ENCODE measurements at regions not wholly inside any gene's neighbourhood (a gene's known extent, or its start where the extent isn't known, plus 50 kb on each side); places are given as distances from the start of the nearest gene placed in this dataset.

GRCh38 chr1:34618381-34618780, 136.5 kb upstream of the GJB5 start:
- peaks cover 0 to 6% of the 10 kb centered on the region in 2 experiments; a peak in 2 of 5 replicates for H3K27me3 ChIP-seq (ENCODE audit: control insufficient read depth in 2 of 2, insufficient read depth in 2 of 2, low read length in 2 of 2)
- CTCF ChIA-PET (ENCODE audit: low intra/inter-chr PET ratio), result no interaction called here
- intact Hi-C loops (cut with micrococcal nuclease), result no loop called here

More at GRCh38 chr1:34618381-34618780, 136.5 kb upstream of the GJB5 start:
- no peaks in the 10 kb centered on the region for H3K36me3 ChIP-seq (ENCODE audit: control insufficient read depth, insufficient read depth, low read length)
- no peak overlapping the region for H3K9ac ChIP-seq (ENCODE audit: insufficient read depth in 1 of 2, low read depth in 2 of 2, low read length in 2 of 2)
- no peak for DNase-seq (ENCODE audit: extremely low read depth in 1 of 4, low spot score in 3 of 4)
- in situ Hi-C loops (cut with MboI), result no loop called here
- no peak overlapping the region for H3K4me2 ChIP-seq (ENCODE audit: insufficient read depth, low read length)
- no peak overlapping the region for H2AFZ ChIP-seq (ENCODE audit: low read depth, low read length)
- TF ChIP-seq HDAC8 (tag; IDR thresholded peaks at IDR 0.05), result no peak
- no peak for TF ChIP-seq ZNF316 (IDR thresholded peaks at IDR 0.05)
- no peak for TF ChIP-seq PTTG1 (tag; IDR thresholded peaks at IDR 0.05; ENCODE audit: low read depth)
- TF ChIP-seq, protein P1, sequence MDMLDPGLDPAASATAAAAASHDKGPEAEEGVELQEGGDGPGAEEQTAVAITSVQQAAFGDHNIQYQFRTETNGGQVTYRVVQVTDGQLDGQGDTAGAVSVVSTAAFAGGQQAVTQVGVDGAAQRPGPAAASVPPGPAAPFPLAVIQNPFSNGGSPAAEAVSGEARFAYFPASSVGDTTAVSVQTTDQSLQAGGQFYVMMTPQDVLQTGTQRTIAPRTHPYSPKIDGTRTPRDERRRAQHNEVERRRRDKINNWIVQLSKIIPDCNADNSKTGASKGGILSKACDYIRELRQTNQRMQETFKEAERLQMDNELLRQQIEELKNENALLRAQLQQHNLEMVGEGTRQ (CRISPR knock-in tag; IDR thresholded peaks at IDR 0.05), result no peak
- TF ChIP-seq PHF21A (IDR thresholded peaks at IDR 0.05; ENCODE audit: borderline replicate concordance, low read depth), result no peak
- no peak for TF ChIP-seq ARID3B (CRISPR knock-in tag; IDR thresholded peaks at IDR 0.05; ENCODE audit: borderline replicate concordance)
- TF ChIP-seq ETV5 (CRISPR knock-in tag; IDR thresholded peaks at IDR 0.05; ENCODE audit: low read depth), result no peak
- no peak for TF ChIP-seq ZBTB49 (CRISPR knock-in tag; IDR thresholded peaks at IDR 0.05; ENCODE audit: borderline replicate concordance)
- TF ChIP-seq PML (IDR thresholded peaks at IDR 0.05; ENCODE audit: low read length), result no peak
- WGBS (ENCODE audit: insufficient coverage, low coverage, missing lambda C conversion rate), result 2% methylated on average over 3 of the region's 3 CpGs
- no peak overlapping the region for H3K27ac ChIP-seq (ENCODE audit: extremely low read depth, low read depth, low read length)
- no peaks in the 10 kb centered on the region; the same call in 1 of the 2 replicates for H4K20me1 ChIP-seq (replicated peaks; ENCODE audit: control insufficient read depth, insufficient read depth, low read length)
- ATAC-seq, result no peak
- no peaks in the 10 kb centered on the region for H3K79me2 ChIP-seq (ENCODE audit: control insufficient read depth, insufficient read depth, low read length)
- no peak for FAIRE-seq
- no peaks in the 10 kb centered on the region for H3K9me1 ChIP-seq (ENCODE audit: control insufficient read depth, insufficient read depth, low read length)
- POLR2A ChIA-PET, result no interaction called here
- H3K9me3 ChIP-seq (replicated peaks; ENCODE audit: control insufficient read depth, insufficient read depth, low read depth, low read length), result no peaks in the 10 kb centered on the region
- no TSS peak for BruUV-seq (replicated peaks)
- no peaks in the 10 kb centered on the region for H3K4me1 ChIP-seq (replicated peaks in 1 of 2; ENCODE audit: control insufficient read depth in 2 of 2, insufficient read depth in 2 of 2, low read length in 2 of 2)
- H3K4me3 ChIP-seq, result no peak overlapping the region

Measured in K562 (cell line).